GDM1 (cell line): ENCODE measurements at regions not wholly inside any gene's neighbourhood (a gene's known extent, or its start where the extent isn't known, plus 50 kb on each side); places are given as distances from the start of the nearest gene placed in this dataset.

Experiments used
- DNase-seq: peaks from one replicate; lab custom pipeline; 2025; lab: John Stamatoyannopoulos, UW

- DNase-seq, result no peak
Measured at GRCh38 chr20:23231561-23232218, 118.9 kb upstream of the NXT1 start.

GRCh38 chr20:23230766-23231385, 119.7 kb upstream of the NXT1 start:
- no peak for DNase-seq

- DNase-seq, result no peak
Measured at GRCh38 chr20:23229989-23230388, 120.6 kb upstream of the NXT1 start.

- DNase-seq, result no peak
Measured at GRCh38 chr20:23228912-23229311, 121.7 kb upstream of the NXT1 start.

GRCh38 chr20:23227976-23228375, 122.6 kb upstream of the NXT1 start:
- no peak for DNase-seq

- DNase-seq, result no peak
Measured at GRCh38 chr20:23227274-23227673, 123.3 kb upstream of the NXT1 start.

GRCh38 chr20:23226612-23227265, 123.9 kb upstream of the NXT1 start:
- DNase-seq, result no peak

- DNase-seq, result no peak
Measured at GRCh38 chr20:23225407-23226060, 125.1 kb upstream of the NXT1 start.

GRCh38 chr20:23224806-23225205, 125.8 kb upstream of the NXT1 start:
- DNase-seq, result no peak

- no peak for DNase-seq
Measured at GRCh38 chr20:23223908-23224580, 126.5 kb upstream of the NXT1 start.

GRCh38 chr20:23222531-23223200, 127.9 kb upstream of the NXT1 start:
- DNase-seq, result no peak

GRCh38 chr20:23217023-23217422, 130.9 kb upstream of the CD93 start:
- no peak for DNase-seq

GRCh38 chr20:23215344-23215995, 129.3 kb upstream of the CD93 start:
- no peak for DNase-seq

- no peak for DNase-seq
Measured at GRCh38 chr20:23214903-23215302, 128.8 kb upstream of the CD93 start.

- DNase-seq, result no peak
Measured at GRCh38 chr20:23212464-23212995, 126.4 kb upstream of the CD93 start.

GRCh38 chr20:23212011-23212410, 125.9 kb upstream of the CD93 start:
- DNase-seq, result no peak

- no peak for DNase-seq
Measured at GRCh38 chr20:23211164-23211563, 125.0 kb upstream of the CD93 start.

- no peak for DNase-seq
Measured at GRCh38 chr20:23207826-23208540, 121.9 kb upstream of the CD93 start.

- DNase-seq, result no peak
Measured at GRCh38 chr20:23206995-23207394, 120.9 kb upstream of the CD93 start.

GRCh38 chr20:23206061-23206460, 119.9 kb upstream of the CD93 start:
- no peak for DNase-seq
